Aorta (tissue), 5 donors: ENCODE measurements at regions not wholly inside any gene's neighbourhood (a gene's known extent, or its start where the extent isn't known, plus 50 kb on each side); places are given as distances from the start of the nearest gene placed in this dataset.
"Not testable (repeated sequence)": the region's sequence is repeated elsewhere in the genome, so short reads cannot be mapped to it uniquely, and the experiment has no call there.

ENCODE experiments used
- ATAC-seq: fragments of 200-7000 bp; cut with Tn5 transposase; one replicate; pipeline ENCODE4 v1.9.1; 2022; ENCODE audit warnings: moderate library complexity; ENCODE audit not compliant: low FRiP score
- DNase-seq, 2 donors: peaks; one replicate each; pipeline ENCODE4 v3.0.0-alpha.2; 2020
- H3K27ac ChIP-seq, 2 donors: one replicate each; pipeline ENCODE4 v1.5.1; 2013; ENCODE audit warnings: low read length in 2 of 2, mild to moderate bottlenecking in 2 of 2, moderate library complexity in 2 of 2, control low read depth in 1 of 2, inconsistent platforms in 1 of 2, low read depth in 1 of 2
- H3K27me3 ChIP-seq, 2 donors: one replicate each; pipeline ENCODE4 v1.6.1; 2013; ENCODE audit warnings: control low read depth in 1 of 2, low read length in 1 of 2, mild to moderate bottlenecking in 1 of 2, moderate library complexity in 1 of 2; ENCODE audit not compliant: insufficient read depth in 2 of 2, control insufficient read depth in 1 of 2
- H3K36me3 ChIP-seq, 2 donors: one replicate each; pipeline ENCODE4 v1.6.1; 2013; ENCODE audit warnings: control low read depth in 1 of 2, low read length in 1 of 2, mild to moderate bottlenecking in 1 of 2; ENCODE audit not compliant: insufficient read depth in 2 of 2, control insufficient read depth in 1 of 2
- H3K4me1 ChIP-seq, 2 donors: one replicate each; pipeline ENCODE4 v1.6.1; 2013; ENCODE audit warnings: low read length in 2 of 2, control low read depth in 1 of 2, mild to moderate bottlenecking in 1 of 2, moderate library complexity in 1 of 2; ENCODE audit not compliant: insufficient read depth in 2 of 2, control insufficient read depth in 1 of 2
- H3K4me3 ChIP-seq, 2 donors: one replicate each; pipeline ENCODE4 v1.5.1; 2013; ENCODE audit warnings: low read length in 2 of 2, control low read depth in 1 of 2, mild to moderate bottlenecking in 1 of 2
- H3K9me3 ChIP-seq: one replicate; pipeline ENCODE4 v1.6.1; 2013; ENCODE audit warnings: mild to moderate bottlenecking, low read length; ENCODE audit not compliant: control insufficient read depth
- WGBS, 2 donors: extraction: QIAGEN DNeasy Blood & Tissue Kit; methylation state at CpG; one replicate each; pipeline ENCODE4 v1.1.7; 2013; 5-methylcytosine and 5-hydroxymethylcytosine counted together
- intact Hi-C, 2 donors: fragments of 100-400 bp; cut with DNase I; formaldehyde crosslinking; loops; one replicate each; pipeline versions ENCODE4 v1.14.2 to v1.15.0; 2022
- donor health status: healthy with polysubstance abuse.
- donor health status: Bipolar disorder and iron deficiency.
- donor health status: DM: no; HTN: no; CAD: no.
- donor health status: DM: no; HTN: no; CAD: no.
- donor health status: DM: yes; HTN: yes; CAD: no.

- H3K9me3 ChIP-seq, result no peaks in the 10 kb centered on the region
- 75 to 81% methylated on average over 6 of the region's 6 CpGs for WGBS, 2 donors
- H3K4me3 ChIP-seq, result no peak overlapping the region
- no peak for ATAC-seq
- no peaks in the 10 kb centered on the region for H3K4me1 ChIP-seq
- no peaks in the 10 kb centered on the region for H3K27me3 ChIP-seq
- no peak overlapping the region for H3K27ac ChIP-seq
- intact Hi-C loops, result no loop called here
- no peak for DNase-seq
- no peaks in the 10 kb centered on the region for H3K36me3 ChIP-seq
These were observed 119.1 kb downstream of the HPGD start for GRCh38 chr4:174403177-174403543.

DNA sequence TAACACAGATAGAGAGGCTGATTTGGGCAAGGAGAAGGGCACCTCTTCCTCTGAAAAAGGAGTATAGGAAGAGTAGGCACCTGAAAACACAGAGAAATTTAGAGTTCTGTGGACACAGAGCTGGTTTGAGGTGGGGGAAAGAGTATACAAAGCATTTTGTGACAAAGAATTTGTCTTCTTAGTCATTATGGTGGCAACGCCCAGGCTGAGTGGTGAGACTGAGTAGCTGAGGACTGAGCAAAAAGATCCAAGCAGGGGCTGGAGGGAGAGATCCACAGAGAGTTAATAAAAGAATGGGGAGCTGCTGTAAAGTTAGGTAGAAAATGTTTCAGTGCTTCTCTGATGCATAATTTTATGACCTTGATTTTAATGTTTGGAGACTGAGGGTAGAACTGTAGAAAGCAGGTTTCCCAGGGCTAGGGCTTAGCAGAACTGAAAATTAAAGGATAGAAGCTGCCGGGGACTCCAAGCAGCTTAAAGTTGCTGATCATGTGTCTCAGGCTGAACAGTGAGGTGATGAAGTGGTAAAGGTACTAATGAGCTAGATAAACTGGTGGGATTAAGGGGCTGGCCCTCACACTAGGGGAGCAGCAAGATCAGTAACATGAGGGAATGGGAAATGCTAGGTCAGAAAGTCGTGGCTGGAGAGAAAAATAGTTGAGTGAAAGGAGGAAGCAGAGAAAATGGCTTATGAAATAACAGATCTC, 118.9 kb downstream of the CEP44 start:
- intact Hi-C loops, result no loop called here
- Histone ChIP-seq H3K36me3 (no peaks in the 10 kb centered on the region), H3K4me1 (no peaks in the 10 kb centered on the region), H3K4me3 (no peak overlapping the region), H3K9me3 (no peaks in the 10 kb centered on the region), H3K27me3 (no peaks in the 10 kb centered on the region), H3K27ac (no peak overlapping the region)
- ATAC-seq (no peak), DNase-seq (no peak)
- WGBS, 2 donors, result 79 to 82% methylated on average over 3 of the region's 3 CpGs

GRCh38 chr4:174401471-174402130, 117.9 kb downstream of the CEP44 start:
- 81% methylated on average over 11 of the region's 11 CpGs for WGBS, 2 donors
- intact Hi-C loops, result no loop called here

DNA sequence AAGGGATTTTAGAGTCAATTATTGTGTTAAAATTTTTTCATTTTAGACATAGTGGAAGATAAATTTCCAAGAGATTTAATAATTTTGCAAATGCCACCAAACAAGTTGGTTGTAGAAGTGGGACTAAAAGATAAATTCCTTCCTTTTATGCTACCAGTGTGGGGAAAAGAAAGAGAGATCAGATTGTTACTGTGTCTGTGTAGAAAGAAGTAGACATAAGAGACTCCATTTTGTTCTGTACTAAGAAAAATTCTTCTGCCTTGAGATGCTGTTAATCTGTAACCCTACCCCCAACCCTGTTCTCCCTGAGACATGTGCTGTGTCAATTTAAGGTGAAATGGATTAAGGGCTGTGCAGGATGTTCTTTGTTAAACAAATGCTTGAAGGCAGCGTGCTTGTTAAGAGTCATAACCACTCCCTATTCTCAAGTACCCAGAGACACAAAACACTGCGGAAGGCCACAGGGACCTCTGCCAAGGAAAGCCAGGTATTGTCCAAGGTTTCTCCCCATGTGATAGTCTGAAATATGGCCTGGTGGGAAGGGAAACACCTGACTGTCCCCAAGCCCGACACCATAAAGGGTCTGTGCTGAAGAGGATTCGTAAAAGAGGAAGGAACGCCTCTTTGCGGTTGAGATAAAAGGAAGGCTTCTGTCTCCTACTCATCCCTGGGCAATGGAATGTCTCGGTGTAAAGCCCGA, 117.0 kb downstream of the CEP44 start:
- H3K4me3 ChIP-seq, DNase-seq, intact Hi-C loops, H3K36me3 ChIP-seq, H3K4me1 ChIP-seq, H3K27ac ChIP-seq, H3K9me3 ChIP-seq, ATAC-seq, H3K27me3 ChIP-seq: not testable (repeated sequence)
- 89 to 92% methylated on average over 8 of the region's 8 CpGs for WGBS, 2 donors

More at GRCh38 chr4:174401471-174402130, 117.9 kb downstream of the CEP44 start:
- Histone ChIP-seq H3K9me3 (no peaks in the 10 kb centered on the region), H3K27ac (no peak overlapping the region), H3K4me1 (no peaks in the 10 kb centered on the region), H3K27me3 (no peaks in the 10 kb centered on the region), H3K4me3 (no peak overlapping the region), H3K36me3 (no peaks in the 10 kb centered on the region)
- DNase-seq (no peak), ATAC-seq (no peak)

DNA sequence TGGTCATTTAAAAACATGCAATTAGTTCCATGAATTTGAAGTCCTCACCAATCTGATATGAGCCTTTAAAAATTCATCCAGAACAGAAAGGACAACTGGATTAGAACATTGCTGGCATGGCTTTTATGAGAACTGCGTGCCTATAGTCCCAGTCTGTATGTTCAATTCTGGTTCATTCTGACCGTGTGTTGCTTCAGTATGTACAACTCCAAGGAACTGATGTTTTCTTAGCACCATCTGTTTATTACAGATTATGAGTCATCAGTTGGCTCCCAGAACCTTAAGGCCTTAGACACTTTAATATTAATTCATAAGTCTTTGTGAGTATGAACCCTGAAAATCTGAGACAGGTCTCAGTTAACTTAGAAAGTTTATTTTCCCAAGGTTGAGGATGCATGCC, 115.0 kb downstream of the CEP44 start:
- H3K27ac ChIP-seq, result no peak overlapping the region
- no peaks in the 10 kb centered on the region for H3K9me3 ChIP-seq
- no peaks in the 10 kb centered on the region for H3K27me3 ChIP-seq
- H3K4me1 ChIP-seq, result no peaks in the 10 kb centered on the region
- H3K4me3 ChIP-seq, result no peak overlapping the region
- no peak for ATAC-seq
- intact Hi-C loops, result no loop called here
- H3K36me3 ChIP-seq, result no peaks in the 10 kb centered on the region
- no peak for DNase-seq
- WGBS, 2 donors, result 42 to 52% methylated on average over 2 of the region's 2 CpGs

DNA sequence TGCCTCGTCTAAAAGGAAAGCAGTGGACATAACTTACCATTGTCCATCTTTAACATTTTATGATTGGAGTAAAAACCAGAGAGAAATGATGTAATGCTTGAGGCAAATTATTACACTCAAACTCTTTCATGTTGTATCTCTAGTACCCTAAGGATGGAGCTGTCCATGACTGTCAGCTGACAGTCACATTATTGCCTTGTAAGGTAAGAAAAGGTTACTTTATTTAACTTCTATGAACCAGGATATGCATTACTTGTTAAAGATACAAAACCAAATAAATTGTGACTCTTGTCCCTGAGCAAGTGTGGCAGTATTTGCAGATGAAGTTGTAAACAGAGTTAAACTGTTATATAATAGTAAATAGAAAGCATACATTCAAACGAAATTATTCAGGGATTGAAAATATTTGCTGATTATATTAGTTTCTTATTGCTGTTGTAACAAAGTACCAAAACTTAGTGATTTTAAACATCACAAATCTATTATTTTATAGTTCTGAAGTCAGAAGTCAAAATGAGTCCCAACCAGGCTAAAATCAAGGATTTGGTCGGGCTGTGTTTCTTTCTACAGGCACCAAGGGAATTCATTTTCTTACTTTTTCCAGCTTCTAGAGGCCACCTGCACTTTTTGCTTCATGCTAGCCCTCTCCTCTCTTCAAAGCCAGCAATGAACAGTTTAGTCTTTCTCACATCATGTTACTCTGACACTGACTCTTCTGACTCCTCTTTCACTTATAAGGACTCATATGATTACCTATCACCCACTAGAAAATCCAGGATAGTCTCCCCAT, 113.8 kb downstream of the CEP44 start:
- DNase-seq (no peak), ATAC-seq (no peak)
- no peaks in the 10 kb centered on the region for H3K9me3 ChIP-seq
- H3K36me3 ChIP-seq, result no peaks in the 10 kb centered on the region
- no peaks in the 10 kb centered on the region for H3K27me3 ChIP-seq
- H3K4me1 ChIP-seq, result no peaks in the 10 kb centered on the region
- no peak overlapping the region for H3K27ac ChIP-seq
- intact Hi-C loops, result no loop called here
- WGBS, 2 donors, result 64 to 79% methylated on average over 3 of the region's 3 CpGs
- H3K4me3 ChIP-seq, result no peak overlapping the region

DNA sequence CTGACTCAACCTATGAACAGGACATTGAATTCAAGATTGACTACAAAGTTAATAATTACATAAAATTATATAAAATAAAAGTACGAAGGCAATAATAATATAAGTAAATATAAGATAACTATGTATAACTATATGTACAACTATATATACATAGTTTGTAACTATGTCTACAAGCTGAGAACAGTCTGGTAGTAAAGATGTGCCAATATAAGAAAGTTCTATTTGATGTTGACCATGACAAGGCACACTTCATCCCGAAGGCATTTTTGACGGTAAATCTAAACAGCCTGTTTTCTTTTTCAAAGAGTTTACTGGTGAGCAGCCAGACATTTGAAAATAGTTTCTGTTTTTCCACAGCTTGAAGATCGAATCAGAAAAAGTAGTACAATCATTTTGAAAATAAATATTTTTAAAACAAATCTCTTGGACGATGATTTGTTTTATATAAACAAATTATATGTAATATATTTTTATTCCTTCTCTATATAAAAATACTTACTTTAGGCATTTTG, 112.9 kb downstream of the CEP44 start:
- WGBS, 2 donors, result 30 to 36% methylated on average over 5 of the region's 5 CpGs
- Histone ChIP-seq H3K4me3 (no peak overlapping the region), H3K4me1 (no peaks in the 10 kb centered on the region), H3K36me3 (no peaks in the 10 kb centered on the region), H3K9me3 (no peaks in the 10 kb centered on the region), H3K27ac (no peak overlapping the region), H3K27me3 (no peaks in the 10 kb centered on the region)
- intact Hi-C loops, result no loop called here
- DNase-seq (no peak), ATAC-seq (no peak)

DNA sequence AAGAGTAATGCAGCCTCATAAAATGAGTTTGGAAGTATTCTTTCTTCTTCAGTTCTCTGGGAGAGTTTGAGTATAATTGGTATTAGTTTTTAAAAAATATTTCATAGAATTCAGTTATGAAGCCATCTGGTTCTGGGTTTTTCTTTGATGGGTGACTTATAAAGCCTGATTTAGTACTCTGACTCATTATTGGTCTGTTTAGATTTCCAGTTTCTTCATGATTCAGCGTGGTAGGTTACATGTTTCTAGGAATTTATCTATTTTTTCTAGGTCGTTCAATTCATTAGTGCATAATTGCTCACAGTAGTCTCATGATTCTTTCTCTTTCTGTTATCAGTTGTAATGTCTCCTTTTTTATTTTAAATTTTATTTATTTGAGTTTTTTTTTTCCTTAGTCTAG, 111.2 kb downstream of the CEP44 start:
- no peaks in the 10 kb centered on the region for H3K4me1 ChIP-seq
- H3K36me3 ChIP-seq, result no peaks in the 10 kb centered on the region
- H3K27ac ChIP-seq, result no peak overlapping the region
- no peaks in the 10 kb centered on the region for H3K9me3 ChIP-seq
- no peak for DNase-seq
- no peak overlapping the region for H3K4me3 ChIP-seq
- intact Hi-C loops, result no loop called here
- WGBS, 2 donors, result 39 to 50% methylated on average over 2 of the region's 2 CpGs
- no peak for ATAC-seq
- H3K27me3 ChIP-seq, result no peaks in the 10 kb centered on the region
